Thyroid gland (tissue), 4 donors: ENCODE measurements at regions not wholly inside any gene's neighbourhood (a gene's known extent, or its start where the extent isn't known, plus 50 kb on each side); places are given as distances from the start of the nearest gene placed in this dataset.

ENCODE experiments used
- POLR2A ChIP-seq, 2 donors: fragments of 450-650 bp; IDR thresholded peaks; one replicate each; pipeline ENCODE4 v1.6.1; 2017; ENCODE audit warnings: antibody characterized with exemption in 2 of 2, mild to moderate bottlenecking in 2 of 2, moderate library complexity in 1 of 2
- TF ChIP-seq, protein P1 (sequence below), 6 experiments: fragments of 200-600 bp in 3 of 6; fragments of 450-650 bp in 3 of 6; sonication (generic) in 3 of 6; IDR thresholded peaks; one replicate each; pipeline ENCODE4 v1.5.1; 2016 to 2019; ENCODE audit warnings: antibody characterized with exemption in 6 of 6, mild to moderate bottlenecking in 2 of 6, inconsistent platforms in 1 of 6, moderate library complexity in 1 of 6

DNA sequence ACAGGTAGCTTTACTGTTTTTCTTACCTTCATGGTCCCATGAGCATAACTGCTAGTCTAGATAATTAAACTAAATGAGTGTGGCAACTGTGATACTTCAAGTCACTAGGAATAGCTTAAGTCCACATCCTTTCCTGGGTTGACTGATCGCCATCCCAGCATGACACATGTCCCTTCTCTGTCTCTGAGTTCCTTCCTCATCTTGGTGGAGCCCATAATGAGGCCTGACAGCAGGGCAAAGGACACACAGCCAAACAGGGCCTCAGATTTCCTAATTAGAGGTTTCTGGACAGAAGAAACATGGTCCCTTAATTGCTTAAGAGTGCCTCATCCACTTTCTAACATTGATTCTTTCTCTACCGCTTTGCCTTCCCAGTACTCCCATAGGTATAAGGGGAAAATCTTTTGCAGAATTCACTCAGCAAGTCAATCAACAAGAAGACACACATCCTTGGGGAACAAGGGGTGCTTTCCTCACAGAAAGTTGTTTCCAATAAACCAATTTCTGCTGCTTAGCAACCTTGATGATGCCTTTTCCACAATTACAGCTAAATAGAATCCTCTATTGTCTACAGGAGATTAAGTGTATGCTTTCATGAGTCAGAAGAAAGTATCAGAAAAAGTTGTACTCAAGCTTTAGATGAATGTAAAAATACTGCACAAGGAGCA, 208.3 kb upstream of the SERP2 start:
- TF ChIP-seq, protein P1, sequence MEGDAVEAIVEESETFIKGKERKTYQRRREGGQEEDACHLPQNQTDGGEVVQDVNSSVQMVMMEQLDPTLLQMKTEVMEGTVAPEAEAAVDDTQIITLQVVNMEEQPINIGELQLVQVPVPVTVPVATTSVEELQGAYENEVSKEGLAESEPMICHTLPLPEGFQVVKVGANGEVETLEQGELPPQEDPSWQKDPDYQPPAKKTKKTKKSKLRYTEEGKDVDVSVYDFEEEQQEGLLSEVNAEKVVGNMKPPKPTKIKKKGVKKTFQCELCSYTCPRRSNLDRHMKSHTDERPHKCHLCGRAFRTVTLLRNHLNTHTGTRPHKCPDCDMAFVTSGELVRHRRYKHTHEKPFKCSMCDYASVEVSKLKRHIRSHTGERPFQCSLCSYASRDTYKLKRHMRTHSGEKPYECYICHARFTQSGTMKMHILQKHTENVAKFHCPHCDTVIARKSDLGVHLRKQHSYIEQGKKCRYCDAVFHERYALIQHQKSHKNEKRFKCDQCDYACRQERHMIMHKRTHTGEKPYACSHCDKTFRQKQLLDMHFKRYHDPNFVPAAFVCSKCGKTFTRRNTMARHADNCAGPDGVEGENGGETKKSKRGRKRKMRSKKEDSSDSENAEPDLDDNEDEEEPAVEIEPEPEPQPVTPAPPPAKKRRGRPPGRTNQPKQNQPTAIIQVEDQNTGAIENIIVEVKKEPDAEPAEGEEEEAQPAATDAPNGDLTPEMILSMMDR (IDR thresholded peaks at IDR 0.05) = no peak
- no peak for TF ChIP-seq POLR2A (IDR thresholded peaks at IDR 0.05)
